ENCODE measurements at regions not wholly inside any gene's neighbourhood (a gene's known extent, or its start where the extent isn't known, plus 50 kb on each side); places are given as distances from the start of the nearest gene placed in this dataset.

GRCh38 chr5:73384861-73385260 lies 63.7 kb downstream of the FOXD1 start:
- no peak for TF ChIP-seq CTCF (IDR thresholded peaks at IDR 0.05; ENCODE audit: borderline replicate concordance)
- H3K4me1 ChIP-seq, result peaks cover 16% of the 10 kb centered on the region
- intact Hi-C loops (cut with micrococcal nuclease), result no loop called here
- H3K4me3 ChIP-seq, result no peak overlapping the region
- H3K27me3 ChIP-seq (ENCODE audit: low read depth), result peaks cover 100% of the 10 kb centered on the region
- no peak for DNase-seq
- peaks cover 26% of the 10 kb centered on the region for H3K9me3 ChIP-seq (replicated peaks)
- H3K27ac ChIP-seq (replicated peaks), result no peak overlapping the region
- no peaks in the 10 kb centered on the region for H3K36me3 ChIP-seq

DNA sequence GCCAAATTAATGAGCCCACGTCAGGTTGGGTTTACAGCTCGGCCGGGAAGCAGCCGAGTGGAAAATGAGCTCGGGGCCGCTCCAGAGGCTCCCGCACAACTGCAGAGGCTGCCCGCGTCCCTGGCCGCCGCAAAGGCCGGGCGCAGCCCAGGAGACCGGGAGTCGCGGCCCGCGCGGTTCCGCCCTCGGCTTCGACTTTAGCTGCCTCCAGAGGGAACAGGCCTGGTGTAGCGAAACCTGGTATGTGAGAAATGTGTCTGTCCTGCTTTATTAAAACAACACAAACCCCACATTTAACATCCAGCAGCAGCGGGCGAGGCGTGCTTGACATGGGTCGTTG lies 66.2 kb downstream of the FOXD1 start:
- peaks cover 16% of the 10 kb centered on the region for H3K4me1 ChIP-seq
- no peak for TF ChIP-seq CTCF (IDR thresholded peaks at IDR 0.05; ENCODE audit: borderline replicate concordance)
- no peaks in the 10 kb centered on the region for H3K36me3 ChIP-seq
- peak overlapping the region; percentile 59 for H3K4me3 ChIP-seq
- peaks cover 100% of the 10 kb centered on the region for H3K27me3 ChIP-seq (ENCODE audit: low read depth)
- peaks cover 26% of the 10 kb centered on the region for H3K9me3 ChIP-seq (replicated peaks)
- H3K27ac ChIP-seq (replicated peaks), result no peak overlapping the region
- no peak for DNase-seq
- intact Hi-C loops (cut with micrococcal nuclease), result no loop called here

DNA sequence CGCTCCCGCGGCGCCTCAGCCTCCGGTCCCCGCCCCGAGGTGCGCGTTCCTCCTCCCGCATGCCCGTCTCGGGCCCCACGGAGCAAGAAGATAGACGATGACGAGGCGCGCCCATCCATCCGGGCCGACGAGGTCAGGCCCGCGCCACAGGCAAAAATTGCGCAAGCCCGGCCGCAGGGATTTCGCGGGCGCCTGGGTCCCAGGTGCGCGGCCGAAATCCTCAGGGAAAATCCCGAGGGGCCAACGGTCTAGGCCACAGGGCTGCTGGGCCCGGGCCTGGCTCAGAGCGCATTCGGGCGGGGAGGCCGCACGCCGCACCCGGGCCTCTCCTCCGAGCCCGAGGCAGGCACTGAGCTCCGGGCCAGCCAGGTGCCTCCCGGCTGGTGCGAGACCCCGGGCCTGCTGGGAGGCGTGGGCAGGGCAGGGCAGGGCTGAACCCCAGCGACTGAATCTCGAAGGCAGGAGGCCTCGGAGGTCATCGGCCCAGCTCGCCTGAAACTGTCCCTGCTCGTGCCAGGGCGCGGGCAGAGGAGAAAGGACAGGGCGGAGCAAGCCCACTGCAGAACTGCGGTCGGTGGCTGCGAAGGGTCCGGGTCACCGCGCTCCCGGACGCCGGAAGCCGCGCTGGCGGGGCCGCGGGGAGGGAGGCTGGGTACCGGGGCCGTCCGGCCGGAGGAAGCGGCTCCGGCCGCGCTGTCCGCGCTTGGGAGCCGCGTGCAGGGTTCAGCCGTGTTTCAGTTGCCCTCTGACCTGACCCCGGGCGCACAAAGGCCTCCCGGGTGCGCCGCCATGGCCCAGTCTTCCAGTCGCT lies 66.8 kb downstream of the FOXD1 start:
- no peak for TF ChIP-seq CTCF (IDR thresholded peaks at IDR 0.05; ENCODE audit: borderline replicate concordance)
- Histone ChIP-seq H3K27ac (replicated peaks) (no peak overlapping the region), H3K4me1 (peaks cover 16% of the 10 kb centered on the region), H3K4me3 (peak overlapping the region; percentile 59), H3K9me3 (replicated peaks) (peaks cover 26% of the 10 kb centered on the region), H3K27me3 (ENCODE audit: low read depth) (peaks cover 100% of the 10 kb centered on the region), H3K36me3 (no peaks in the 10 kb centered on the region)
- intact Hi-C loops (cut with micrococcal nuclease), result no loop called here
- no peak for DNase-seq

GRCh38 chr5:73380710-73381589 lies 67.6 kb downstream of the FOXD1 start:
- H3K4me3 ChIP-seq, result peak overlapping the region; percentile 59
- peaks cover 20% of the 10 kb centered on the region for H3K9me3 ChIP-seq (replicated peaks)
- H3K27ac ChIP-seq (replicated peaks), result no peak overlapping the region
- no peak for DNase-seq
- peaks cover 100% of the 10 kb centered on the region for H3K27me3 ChIP-seq (ENCODE audit: low read depth)
- intact Hi-C loops (cut with micrococcal nuclease), result no loop called here
- no peak for TF ChIP-seq CTCF (IDR thresholded peaks at IDR 0.05; ENCODE audit: borderline replicate concordance)
- H3K4me1 ChIP-seq, result peaks cover 16% of the 10 kb centered on the region
- H3K36me3 ChIP-seq, result no peaks in the 10 kb centered on the region

GRCh38 chr5:73380041-73380440 lies 68.5 kb downstream of the FOXD1 start:
- H3K27ac ChIP-seq (replicated peaks), result no peak overlapping the region
- H3K4me3 ChIP-seq, result no peak overlapping the region
- no peak for DNase-seq
- peaks cover 11% of the 10 kb centered on the region for H3K9me3 ChIP-seq (replicated peaks)
- H3K36me3 ChIP-seq, result no peaks in the 10 kb centered on the region
- intact Hi-C loops (cut with micrococcal nuclease), result no loop called here
- H3K4me1 ChIP-seq, result peaks cover 16% of the 10 kb centered on the region
- peaks cover 99% of the 10 kb centered on the region for H3K27me3 ChIP-seq (ENCODE audit: low read depth)
- no peak for TF ChIP-seq CTCF (IDR thresholded peaks at IDR 0.05; ENCODE audit: borderline replicate concordance)
